NCI-H82 treated with DMSO at 0.1 percent for 48 hours (cell line): ENCODE measurements at regions not wholly inside any gene's neighbourhood (a gene's known extent, or its start where the extent isn't known, plus 50 kb on each side); places are given as distances from the start of the nearest gene placed in this dataset.

ENCODE experiments used
- DNase-seq: peaks from one replicate; lab custom pipeline; 2025; ENCODE audit not compliant: unreplicated experiment; lab: John Stamatoyannopoulos, UW

- DNase-seq, result no peak
These were observed 447.2 kb downstream of the MATN1 start for GRCh38 chr1:30275926-30276764.

GRCh38 chr1:30274976-30275621 is 448.3 kb downstream of the MATN1 start:
- no peak for DNase-seq

- DNase-seq, result no peak
These were observed 449.0 kb downstream of the MATN1 start for GRCh38 chr1:30274173-30274970.

GRCh38 chr1:30273456-30273855 is 449.9 kb downstream of the MATN1 start:
- DNase-seq, result no peak

- DNase-seq, result no peak
These were observed 450.4 kb downstream of the MATN1 start for GRCh38 chr1:30273021-30273325.

- DNase-seq, result no peak
These were observed 450.9 kb downstream of the MATN1 start for GRCh38 chr1:30272277-30273020.

- DNase-seq, result no peak
These were observed 451.7 kb downstream of the MATN1 start for GRCh38 chr1:30271401-30272276.

GRCh38 chr1:30270461-30270860 is 452.9 kb downstream of the MATN1 start:
- DNase-seq, result no peak

GRCh38 chr1:30268923-30269666 is 454.3 kb downstream of the MATN1 start:
- no peak for DNase-seq

- DNase-seq, result no peak
These were observed 455.5 kb downstream of the MATN1 start for GRCh38 chr1:30267856-30268255.

- no peak for DNase-seq
These were observed 456.3 kb downstream of the MATN1 start for GRCh38 chr1:30267046-30267445.

GRCh38 chr1:30265127-30266070 is 458.0 kb downstream of the MATN1 start:
- no peak for DNase-seq

- no peak for DNase-seq
These were observed 458.7 kb downstream of the MATN1 start for GRCh38 chr1:30264672-30265025.

- DNase-seq, result no peak
These were observed 459.3 kb downstream of the MATN1 start for GRCh38 chr1:30263888-30264671.

- no peak for DNase-seq
These were observed 460.0 kb downstream of the MATN1 start for GRCh38 chr1:30263405-30263804.

GRCh38 chr1:30262158-30262557 is 461.2 kb downstream of the MATN1 start:
- no peak for DNase-seq

GRCh38 chr1:30260318-30260717 is 463.1 kb downstream of the MATN1 start:
- DNase-seq, result no peak

- no peak for DNase-seq
These were observed 463.8 kb downstream of the MATN1 start for GRCh38 chr1:30259631-30260030.
